ENCODE measurements at regions not wholly inside any gene's neighbourhood (a gene's known extent, or its start where the extent isn't known, plus 50 kb on each side); places are given as distances from the start of the nearest gene placed in this dataset.
"Not testable (repeated sequence)": the region's sequence is repeated elsewhere in the genome, so short reads cannot be mapped to it uniquely, and the experiment has no call there.

- Mint-ChIP-seq H3K4me1 (peaks cover 0 to 6% (median 2%) of the 10 kb centered on the region in 3 donors), H3K27me3 (no peaks in the 10 kb centered on the region), H3K36me3 (no peaks in the 10 kb centered on the region), H3K4me3 (no peak overlapping the region), H3K27ac (no peak overlapping the region), H3K9me3 (no peaks in the 10 kb centered on the region)
Observed at GRCh38 chr3:61356685-61357084, 105.4 kb upstream of the FHIT start.

DNA sequence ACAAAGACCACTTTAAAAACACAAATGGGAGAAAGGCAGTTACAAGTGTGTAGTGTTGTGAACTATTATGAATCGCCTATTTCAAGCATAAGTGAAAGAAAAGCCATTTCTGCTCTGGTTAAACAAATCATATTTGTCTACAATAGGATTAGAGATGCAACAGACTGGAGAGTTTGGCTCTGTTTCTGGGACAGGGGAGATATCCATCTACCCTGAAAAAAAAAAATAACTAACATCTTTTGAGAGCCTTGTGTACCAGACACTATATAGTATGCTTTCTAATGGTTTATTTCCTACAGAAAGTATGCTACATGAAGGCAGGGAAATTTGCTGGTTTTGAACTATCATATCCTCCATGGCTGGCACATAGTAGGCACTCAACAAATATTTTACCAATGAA lies 106.7 kb upstream of the FHIT start:
- Mint-ChIP-seq H3K27me3 (no peaks in the 10 kb centered on the region), H3K36me3 (no peaks in the 10 kb centered on the region), H3K9me3 (peaks cover 0 to 1% (median 0%) of the 10 kb centered on the region in 3 donors), H3K4me1 (peaks cover 0 to 6% (median 2%) of the 10 kb centered on the region in 3 donors), H3K27ac (no peak overlapping the region), H3K4me3 (no peak overlapping the region)

GRCh38 chr3:61358364-61358763 lies 107.1 kb upstream of the FHIT start:
- Mint-ChIP-seq H3K27ac (no peak overlapping the region), H3K9me3 (peaks cover 0 to 1% (median 0%) of the 10 kb centered on the region in 3 donors), H3K27me3 (no peaks in the 10 kb centered on the region), H3K4me3 (no peak overlapping the region), H3K36me3 (no peaks in the 10 kb centered on the region), H3K4me1 (peaks cover 0 to 6% (median 2%) of the 10 kb centered on the region in 3 donors)

GRCh38 chr3:61360297-61360965 lies 109.2 kb upstream of the FHIT start:
- no peaks in the 10 kb centered on the region for H3K36me3 Mint-ChIP-seq
- no peak overlapping the region for H3K27ac Mint-ChIP-seq
- H3K4me3 Mint-ChIP-seq = no peak overlapping the region
- H3K9me3 Mint-ChIP-seq = peaks cover 0 to 2% (median 1%) of the 10 kb centered on the region in 3 donors
- H3K4me1 Mint-ChIP-seq = peaks cover 0 to 4% (median 2%) of the 10 kb centered on the region in 3 donors
- H3K27me3 Mint-ChIP-seq = no peaks in the 10 kb centered on the region

DNA sequence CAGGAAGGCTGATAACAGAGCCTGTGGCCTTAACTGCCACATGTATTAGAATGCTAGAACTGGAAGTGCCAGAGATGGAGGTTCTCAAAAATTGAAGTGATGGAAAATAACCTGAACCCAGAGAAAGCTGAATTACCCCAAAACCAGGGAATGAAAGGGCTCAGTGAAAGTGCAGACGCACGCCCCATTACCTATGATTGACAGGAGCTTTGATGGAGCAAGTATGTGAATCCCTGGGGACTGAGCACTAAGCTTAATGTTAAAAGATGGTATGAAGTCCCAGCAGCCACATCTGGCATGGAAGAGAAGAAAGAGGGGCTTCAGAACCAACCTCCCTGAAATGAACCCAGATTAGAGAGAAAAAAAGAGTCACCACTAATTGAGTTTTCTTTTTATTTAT lies 118.4 kb upstream of the FHIT start:
- no peak overlapping the region for H3K27ac Mint-ChIP-seq
- H3K4me3 Mint-ChIP-seq = no peak overlapping the region
- H3K27me3 Mint-ChIP-seq = peaks cover 6% of the 10 kb centered on the region
- peaks cover 0 to 2% (median 0%) of the 10 kb centered on the region in 3 donors for H3K4me1 Mint-ChIP-seq
- H3K9me3 Mint-ChIP-seq = peaks cover 0 to 2% (median 0%) of the 10 kb centered on the region in 3 donors
- H3K36me3 Mint-ChIP-seq = no peaks in the 10 kb centered on the region

- peaks cover 0 to 2% (median 0%) of the 10 kb centered on the region in 3 donors for H3K4me1 Mint-ChIP-seq
Observed at GRCh38 chr3:61371123-61371522, 119.9 kb upstream of the FHIT start.

GRCh38 chr3:61372723-61373122 lies 121.5 kb upstream of the FHIT start:
- Mint-ChIP-seq H3K4me3 (no peak overlapping the region), H3K27ac (no peak overlapping the region), H3K27me3 (peaks cover 4% of the 10 kb centered on the region), H3K4me1 (peaks cover 0 to 2% (median 0%) of the 10 kb centered on the region in 3 donors), H3K36me3 (no peaks in the 10 kb centered on the region), H3K9me3 (no peaks in the 10 kb centered on the region)

More at GRCh38 chr3:61371123-61371522, 119.9 kb upstream of the FHIT start:
- Mint-ChIP-seq H3K36me3 (no peaks in the 10 kb centered on the region), H3K9me3 (no peaks in the 10 kb centered on the region), H3K27ac (no peak overlapping the region), H3K27me3 (peaks cover 6% of the 10 kb centered on the region), H3K4me3 (no peak overlapping the region)

DNA sequence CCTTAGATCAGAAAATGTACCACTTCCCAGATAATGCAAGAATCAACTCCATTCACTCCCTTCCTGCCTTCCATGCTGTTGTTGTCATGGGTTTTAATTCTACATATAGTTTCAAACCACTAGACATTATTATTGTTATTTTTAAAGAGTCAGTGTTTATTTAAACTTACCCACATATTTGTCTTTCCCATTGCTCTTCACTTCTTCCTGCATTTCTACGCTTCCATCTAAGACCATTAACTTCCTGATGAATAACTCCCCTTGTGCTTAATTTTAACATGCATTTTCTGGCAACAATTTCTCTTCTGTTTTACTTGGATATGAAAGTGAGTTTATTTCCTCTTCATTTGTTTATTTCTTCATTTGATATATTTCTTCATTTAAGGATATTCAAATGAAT lies 127.1 kb upstream of the FHIT start:
- H3K27me3 Mint-ChIP-seq = peaks cover 8% of the 10 kb centered on the region
- no peak overlapping the region for H3K27ac Mint-ChIP-seq
- peaks cover 0 to 2% (median 0%) of the 10 kb centered on the region in 3 donors for H3K9me3 Mint-ChIP-seq
- H3K36me3 Mint-ChIP-seq = no peaks in the 10 kb centered on the region
- no peak overlapping the region for H3K4me3 Mint-ChIP-seq
- H3K4me1 Mint-ChIP-seq = no peaks in the 10 kb centered on the region

GRCh38 chr3:61381745-61382392 lies 130.6 kb upstream of the FHIT start:
- Mint-ChIP-seq H3K9me3 (peaks cover 0 to 2% (median 0%) of the 10 kb centered on the region in 3 donors), H3K4me1 (peaks cover 0 to 2% (median 0%) of the 10 kb centered on the region in 3 donors), H3K27me3 (peaks cover 8% of the 10 kb centered on the region), H3K4me3 (no peak overlapping the region), H3K36me3 (no peaks in the 10 kb centered on the region), H3K27ac (no peak overlapping the region)

DNA sequence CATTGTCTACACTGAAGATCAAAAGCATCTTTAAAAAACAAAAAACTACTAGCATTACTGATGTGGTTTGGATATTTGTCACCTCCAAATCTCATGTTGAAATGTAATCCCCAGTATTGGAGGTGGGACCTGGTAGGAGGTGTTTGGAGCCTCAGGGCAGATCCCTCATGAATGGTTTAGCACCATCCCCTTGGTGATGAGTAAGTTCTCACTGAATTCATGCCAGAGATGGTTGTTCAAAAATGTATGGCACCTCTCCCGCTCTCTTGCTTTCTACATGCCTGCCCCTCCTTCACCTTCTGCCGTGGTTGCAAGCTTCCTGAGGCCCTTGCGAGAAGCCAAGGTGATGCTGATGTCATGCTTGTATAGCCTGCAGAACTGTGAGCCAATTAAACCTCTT lies 136.6 kb upstream of the FHIT start:
- H3K27ac Mint-ChIP-seq = no peak overlapping the region
- no peaks in the 10 kb centered on the region for H3K27me3 Mint-ChIP-seq
- H3K4me1 Mint-ChIP-seq = peaks cover 0 to 2% (median 0%) of the 10 kb centered on the region in 3 donors
- no peaks in the 10 kb centered on the region for H3K36me3 Mint-ChIP-seq
- H3K9me3 Mint-ChIP-seq = peaks cover 0 to 4% (median 2%) of the 10 kb centered on the region in 3 donors
- H3K4me3 Mint-ChIP-seq = no peak overlapping the region

- not testable (repeated sequence) for H3K9me3 Mint-ChIP-seq, H3K27ac Mint-ChIP-seq, H3K36me3 Mint-ChIP-seq, H3K4me3 Mint-ChIP-seq, H3K27me3 Mint-ChIP-seq, H3K4me1 Mint-ChIP-seq
Observed at GRCh38 chr3:61393480-61393947, 142.3 kb upstream of the FHIT start.

- Mint-ChIP-seq H3K36me3 (no peaks in the 10 kb centered on the region), H3K27me3 (peaks cover 2% of the 10 kb centered on the region), H3K4me3 (no peak overlapping the region), H3K4me1 (no peaks in the 10 kb centered on the region), H3K9me3 (peaks cover 0 to 1% (median 0%) of the 10 kb centered on the region in 3 donors), H3K27ac (no peak overlapping the region)
Observed at GRCh38 chr3:61401359-61401758, 150.1 kb upstream of the FHIT start.

- Mint-ChIP-seq H3K27ac (no peak overlapping the region), H3K27me3 (peaks cover 7% of the 10 kb centered on the region), H3K9me3 (peaks cover 0 to 1% (median 0%) of the 10 kb centered on the region in 3 donors), H3K4me1 (no peaks in the 10 kb centered on the region), H3K4me3 (no peak overlapping the region), H3K36me3 (no peaks in the 10 kb centered on the region)
Observed at GRCh38 chr3:61407397-61407796, 154.0 kb upstream of the PTPRG start.

DNA sequence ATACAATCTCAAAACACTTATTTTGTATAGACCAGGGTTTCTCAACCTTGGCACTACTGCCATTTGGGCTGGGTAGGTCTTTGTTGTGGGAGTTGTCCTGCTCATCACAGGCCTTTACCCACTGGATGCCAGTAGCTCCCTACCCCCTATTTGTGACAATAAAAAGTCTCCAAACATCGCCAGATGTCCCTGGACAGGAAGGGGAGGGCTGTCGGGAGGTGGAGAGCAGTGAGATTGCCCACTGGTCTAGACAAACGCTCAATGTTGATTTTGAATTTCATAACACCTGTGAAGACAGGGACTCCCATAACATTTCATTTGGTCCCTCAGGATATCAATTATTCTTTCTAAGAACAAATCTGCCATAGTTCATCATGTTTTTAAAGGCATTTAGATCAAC lies 151.7 kb upstream of the PTPRG start:
- peaks cover 0 to 2% (median 0%) of the 10 kb centered on the region in 3 donors for H3K9me3 Mint-ChIP-seq
- H3K27me3 Mint-ChIP-seq = peaks cover 7% of the 10 kb centered on the region
- H3K4me3 Mint-ChIP-seq = no peak overlapping the region
- peaks cover 1% of the 10 kb centered on the region for H3K36me3 Mint-ChIP-seq
- H3K27ac Mint-ChIP-seq = no peak overlapping the region
- H3K4me1 Mint-ChIP-seq = no peaks in the 10 kb centered on the region

- not testable (repeated sequence) for H3K36me3 Mint-ChIP-seq, H3K9me3 Mint-ChIP-seq, H3K27me3 Mint-ChIP-seq, H3K4me1 Mint-ChIP-seq, H3K27ac Mint-ChIP-seq
- peak overlapping the region in 1 of 4 donors; percentile 73 for H3K4me3 Mint-ChIP-seq
Observed at GRCh38 chr3:61410358-61410757, 151.0 kb upstream of the PTPRG start.
